Type B pancreatic cell (in vitro differentiated cells): ENCODE measurements at regions not wholly inside any gene's neighbourhood (a gene's known extent, or its start where the extent isn't known, plus 50 kb on each side); places are given as distances from the start of the nearest gene placed in this dataset.

Experiments used
- DNase-seq: peaks from one replicate; pipeline ENCODE4 v3.0.0; 2021; ENCODE audit warnings: mixed read lengths; ENCODE audit not compliant: unreplicated experiment; ENCODE audit errors: extremely low spot score
- H3K27ac Mint-ChIP-seq: 2 replicates; pipeline ENCODE4 v1.8.0; 2021; ENCODE audit warnings: mild to moderate bottlenecking, mixed read lengths
- H3K27me3 Mint-ChIP-seq: 2 replicates; pipeline ENCODE4 v1.8.0; 2021; ENCODE audit warnings: mixed read lengths
- H3K36me3 Mint-ChIP-seq: 2 replicates; pipeline ENCODE4 v1.8.0; 2021; ENCODE audit warnings: mixed read lengths
- H3K4me1 Mint-ChIP-seq: one replicate; pipeline ENCODE4 v1.8.0; 2021; ENCODE audit warnings: mixed read lengths; ENCODE audit not compliant: unreplicated experiment
- H3K4me3 Mint-ChIP-seq: 2 replicates; pipeline ENCODE4 v1.8.0; 2021; ENCODE audit warnings: mild to moderate bottlenecking, mixed read lengths
- H3K9me3 Mint-ChIP-seq: 2 replicates; pipeline ENCODE4 v1.8.0; 2021; ENCODE audit warnings: mixed read lengths
- CTCF ChIP-seq: fragments of 200-600 bp; sonication (generic); conservative IDR thresholded peaks from 2 replicates; pipeline ENCODE4 v1.5.0; 2021; ENCODE audit warnings: antibody characterized with exemption, mild to moderate bottlenecking

GRCh38 chr5:158387499-158387898 lies 528.6 kb upstream of the CLINT1 start:
- Mint-ChIP-seq H3K27ac (no peak overlapping the region), H3K27me3 (peaks cover 2% of the 10 kb centered on the region), H3K9me3 (peaks cover 5% of the 10 kb centered on the region), H3K36me3 (no peaks in the 10 kb centered on the region), H3K4me1 (peaks cover 10% of the 10 kb centered on the region), H3K4me3 (no peak overlapping the region)
- no peak for TF ChIP-seq CTCF
- DNase-seq = no peak

- Mint-ChIP-seq H3K27me3 (peaks cover 2% of the 10 kb centered on the region), H3K9me3 (peaks cover 5% of the 10 kb centered on the region), H3K4me1 (peaks cover 10% of the 10 kb centered on the region)
These were observed 527.0 kb upstream of the CLINT1 start for GRCh38 chr5:158385982-158386381.

GRCh38 chr5:158384535-158385481 lies 525.9 kb upstream of the CLINT1 start:
- peaks cover 2% of the 10 kb centered on the region for H3K27me3 Mint-ChIP-seq
- TF ChIP-seq CTCF = no peak
- no peak for DNase-seq
- no peaks in the 10 kb centered on the region for H3K36me3 Mint-ChIP-seq
- H3K4me1 Mint-ChIP-seq = peaks cover 10% of the 10 kb centered on the region
- H3K9me3 Mint-ChIP-seq = peaks cover 5% of the 10 kb centered on the region
- H3K4me3 Mint-ChIP-seq = no peak overlapping the region
- H3K27ac Mint-ChIP-seq = no peak overlapping the region

More at GRCh38 chr5:158385982-158386381, 527.0 kb upstream of the CLINT1 start:
- no peak for TF ChIP-seq CTCF
- no peak overlapping the region for H3K4me3 Mint-ChIP-seq
- no peak for DNase-seq
- no peak overlapping the region for H3K27ac Mint-ChIP-seq
- H3K36me3 Mint-ChIP-seq = no peaks in the 10 kb centered on the region

- no peak overlapping the region for H3K27ac Mint-ChIP-seq
- H3K9me3 Mint-ChIP-seq = peaks cover 5% of the 10 kb centered on the region
- no peak for TF ChIP-seq CTCF
- no peaks in the 10 kb centered on the region for H3K36me3 Mint-ChIP-seq
- no peak overlapping the region for H3K4me3 Mint-ChIP-seq
- H3K4me1 Mint-ChIP-seq = peaks cover 10% of the 10 kb centered on the region
- peaks cover 2% of the 10 kb centered on the region for H3K27me3 Mint-ChIP-seq
- no peak for DNase-seq
These were observed 524.5 kb upstream of the CLINT1 start for GRCh38 chr5:158383486-158383885.

- H3K27me3 Mint-ChIP-seq = peaks cover 2% of the 10 kb centered on the region
- no peak for DNase-seq
- no peaks in the 10 kb centered on the region for H3K4me1 Mint-ChIP-seq
- H3K9me3 Mint-ChIP-seq = peaks cover 8% of the 10 kb centered on the region
- no peak overlapping the region for H3K27ac Mint-ChIP-seq
- no peak overlapping the region for H3K4me3 Mint-ChIP-seq
- no peak for TF ChIP-seq CTCF
- H3K36me3 Mint-ChIP-seq = no peaks in the 10 kb centered on the region
These were observed 523.5 kb upstream of the CLINT1 start for GRCh38 chr5:158382473-158382872.
